HK-2 (cell line): ENCODE measurements at regions not wholly inside any gene's neighbourhood (a gene's known extent, or its start where the extent isn't known, plus 50 kb on each side); places are given as distances from the start of the nearest gene placed in this dataset.

ENCODE experiments used
- DNase-seq: peaks from one replicate; pipeline ENCODE4 v3.0.0-alpha.2; 2018; ENCODE audit not compliant: unreplicated experiment

- no peak for DNase-seq
These were observed 430.2 kb upstream of the MKI67 start for GRCh38 chr10:128556182-128557110.

- no peak for DNase-seq
These were observed 431.0 kb upstream of the MKI67 start for GRCh38 chr10:128557149-128557710.

GRCh38 chr10:128560406-128560805, 434.2 kb upstream of the MKI67 start:
- no peak for DNase-seq

- no peak for DNase-seq
These were observed 434.8 kb upstream of the MKI67 start for GRCh38 chr10:128560993-128561392.

- DNase-seq: no peak
These were observed 437.2 kb upstream of the MKI67 start for GRCh38 chr10:128563387-128563786.

- DNase-seq: no peak
These were observed 437.7 kb upstream of the MKI67 start for GRCh38 chr10:128563904-128564303.

GRCh38 chr10:128566361-128566968, 440.2 kb upstream of the MKI67 start:
- no peak for DNase-seq

GRCh38 chr10:128567551-128567950, 441.3 kb upstream of the MKI67 start:
- no peak for DNase-seq

- no peak for DNase-seq
These were observed 441.8 kb upstream of the MKI67 start for GRCh38 chr10:128568041-128568440.

GRCh38 chr10:128568491-128568890, 442.3 kb upstream of the MKI67 start:
- DNase-seq: no peak

- DNase-seq: no peak
These were observed 443.0 kb upstream of the MKI67 start for GRCh38 chr10:128568990-128569945.

GRCh38 chr10:128570319-128570995, 444.2 kb upstream of the MKI67 start:
- DNase-seq: no peak

- DNase-seq: no peak
These were observed 444.8 kb upstream of the MKI67 start for GRCh38 chr10:128571071-128571470.

GRCh38 chr10:128571745-128572144, 445.5 kb upstream of the MKI67 start:
- no peak for DNase-seq

- DNase-seq: no peak
These were observed 446.5 kb upstream of the MKI67 start for GRCh38 chr10:128572696-128573095.

GRCh38 chr10:128573281-128573845, 447.1 kb upstream of the MKI67 start:
- DNase-seq: no peak

- DNase-seq: no peak
These were observed 447.8 kb upstream of the MKI67 start for GRCh38 chr10:128573986-128574385.

GRCh38 chr10:128574581-128575210, 448.5 kb upstream of the MKI67 start:
- no peak for DNase-seq

- no peak for DNase-seq
These were observed 449.5 kb upstream of the MKI67 start for GRCh38 chr10:128575761-128576160.

GRCh38 chr10:128576336-128576735, 450.1 kb upstream of the MKI67 start:
- DNase-seq: no peak
